Uterus (tissue), 2 donors: ENCODE measurements at regions not wholly inside any gene's neighbourhood (a gene's known extent, or its start where the extent isn't known, plus 50 kb on each side); places are given as distances from the start of the nearest gene placed in this dataset.

Experiments used
- CTCF ChIP-seq, 4 experiments: fragments of 200-600 bp in 2 of 4; fragments of 450-650 bp in 2 of 4; sonication (generic) in 2 of 4; IDR thresholded peaks; one replicate each; pipeline ENCODE4 v1.5.1; 2016 to 2019; ENCODE audit warnings: antibody characterized with exemption in 4 of 4, mild to moderate bottlenecking in 2 of 4, moderate library complexity in 1 of 4
- POLR2A ChIP-seq, 2 donors: fragments of 450-650 bp; IDR thresholded peaks; one replicate each; pipeline ENCODE4 v1.6.1; 2016; ENCODE audit warnings: antibody characterized with exemption in 2 of 2, mild to moderate bottlenecking in 1 of 2, moderate library complexity in 1 of 2

DNA sequence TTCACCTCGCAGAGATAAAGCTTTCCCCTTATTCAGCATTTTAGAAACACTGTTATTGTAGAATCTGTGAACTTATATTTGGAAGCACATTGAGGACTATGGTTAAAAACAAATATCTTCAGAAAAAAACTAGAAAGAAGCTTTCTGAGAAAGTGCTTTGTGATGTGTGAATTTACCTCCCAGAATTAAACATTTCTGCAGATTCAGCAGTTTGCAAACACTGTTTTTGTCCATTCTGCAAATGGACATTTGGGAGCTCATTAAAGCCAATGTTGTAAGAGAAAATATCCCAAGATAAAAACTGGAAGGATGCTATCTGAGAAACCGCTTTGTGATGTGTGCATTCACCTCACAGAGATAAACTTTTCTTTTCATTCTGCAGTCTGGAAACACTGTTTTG is 272.7 kb downstream of the OR4A5 start:
- no peak for TF ChIP-seq CTCF (IDR thresholded peaks at IDR 0.05)
- no peak for TF ChIP-seq POLR2A (IDR thresholded peaks at IDR 0.05)
